Activated T-cell treated with anti-CD3 and anti-CD28 coated beads, Interleukin-2, amount 50 U/mL, for 48 hours (primary cell): ENCODE measurements at regions not wholly inside any gene's neighbourhood (a gene's known extent, or its start where the extent isn't known, plus 50 kb on each side); places are given as distances from the start of the nearest gene placed in this dataset.

Experiments used
- DNase-seq, 2 experiments: peaks; one replicate each; pipeline ENCODE4 v3.0.0-alpha.2; 2020

- no peak for DNase-seq
Measured at GRCh38 chr12:127214186-127214585, 1052.8 kb upstream of the TMEM132C start.

GRCh38 chr12:127223011-127223410 lies 1044.0 kb upstream of the TMEM132C start:
- DNase-seq: no peak

- DNase-seq: no peak
Measured at GRCh38 chr12:127223731-127224130, 1043.2 kb upstream of the TMEM132C start.

- no peak for DNase-seq
Measured at GRCh38 chr12:127230843-127231260, 1036.1 kb upstream of the TMEM132C start.

GRCh38 chr12:127231371-127231770 lies 1035.6 kb upstream of the TMEM132C start:
- no peak for DNase-seq

GRCh38 chr12:127233016-127233415 lies 1034.0 kb upstream of the TMEM132C start:
- DNase-seq: no peak

- no peak for DNase-seq
Measured at GRCh38 chr12:127235761-127236160, 1031.2 kb upstream of the TMEM132C start.

- DNase-seq: no peak
Measured at GRCh38 chr12:127236491-127236890, 1030.5 kb upstream of the TMEM132C start.

- DNase-seq: no peak
Measured at GRCh38 chr12:127237151-127237550, 1029.8 kb upstream of the TMEM132C start.

- DNase-seq: no peak
Measured at GRCh38 chr12:127238107-127238506, 1028.9 kb upstream of the TMEM132C start.

GRCh38 chr12:127239781-127240180 lies 1027.2 kb upstream of the TMEM132C start:
- no peak for DNase-seq

- DNase-seq: no peak
Measured at GRCh38 chr12:127240249-127240929, 1026.6 kb upstream of the TMEM132C start.

- DNase-seq: no peak
Measured at GRCh38 chr12:127241072-127241817, 1025.7 kb upstream of the TMEM132C start.

- DNase-seq: no peak
Measured at GRCh38 chr12:127245009-127245408, 1022.0 kb upstream of the TMEM132C start.

- DNase-seq: no peak
Measured at GRCh38 chr12:127245437-127245836, 1021.5 kb upstream of the TMEM132C start.

- no peak for DNase-seq
Measured at GRCh38 chr12:127247937-127248336, 1019.0 kb upstream of the TMEM132C start.

- DNase-seq: no peak
Measured at GRCh38 chr12:127249428-127249827, 1017.5 kb upstream of the TMEM132C start.

- DNase-seq: no peak
Measured at GRCh38 chr12:127253797-127254327, 1013.1 kb upstream of the TMEM132C start.

GRCh38 chr12:127254420-127254955 lies 1012.5 kb upstream of the TMEM132C start:
- no peak for DNase-seq

- no peak for DNase-seq
Measured at GRCh38 chr12:127257366-127257935, 1009.5 kb upstream of the TMEM132C start.

GRCh38 chr12:127260531-127260930 lies 1006.4 kb upstream of the TMEM132C start:
- DNase-seq: no peak

GRCh38 chr12:127260999-127261398 lies 1006.0 kb upstream of the TMEM132C start:
- no peak for DNase-seq

GRCh38 chr12:127262615-127263014 lies 1004.4 kb upstream of the TMEM132C start:
- DNase-seq: no peak

- DNase-seq: no peak
Measured at GRCh38 chr12:127263621-127264020, 1003.3 kb upstream of the TMEM132C start.
